Tibial nerve (tissue), 4 donors: ENCODE measurements at regions not wholly inside any gene's neighbourhood (a gene's known extent, or its start where the extent isn't known, plus 50 kb on each side); places are given as distances from the start of the nearest gene placed in this dataset.
A peak's percentile ranks its signal among the peaks of the same experiment; 100 is the strongest.

Source experiments
- DNase-seq, 2 donors: peaks; one replicate each; pipeline ENCODE4 v3.0.0-alpha.2; 2019; ENCODE audit warnings: low spot score in 2 of 2
- H3K27ac ChIP-seq, 4 donors: fragments of 200-600 bp; sonication (generic) in 3 of 4; one replicate each; pipeline ENCODE4 v1.5.1; 2017 to 2019; ENCODE audit warnings: mild to moderate bottlenecking in 1 of 4
- H3K27me3 ChIP-seq, 2 donors: fragments of 200-600 bp; sonication (generic) in 1 of 2; one replicate each; pipeline versions ENCODE4 v1.5.1 to v1.6.0; 2017 to 2019
- H3K36me3 ChIP-seq, 3 donors: fragments of 200-600 bp; sonication (generic); one replicate each; pipeline ENCODE4 v1.5.1; 2018 to 2019
- H3K4me1 ChIP-seq, 4 donors: fragments of 200-600 bp; sonication (generic) in 3 of 4; one replicate each; pipeline ENCODE4 v1.5.1; 2017 to 2019
- H3K4me3 ChIP-seq, 4 donors: fragments of 200-600 bp; sonication (generic) in 3 of 4; one replicate each; pipeline ENCODE4 v1.5.1; 2017 to 2019; ENCODE audit warnings: mild to moderate bottlenecking in 1 of 4, moderate library complexity in 1 of 4
- H3K9me3 ChIP-seq, 4 donors: fragments of 200-600 bp; sonication (generic) in 3 of 4; one replicate each; pipeline ENCODE4 v1.5.1; 2017 to 2019
- EP300 ChIP-seq, 2 donors: sonication (generic); formaldehyde crosslinking; IDR thresholded peaks; one replicate each; pipeline ENCODE4 v1.6.1; 2017; ENCODE audit warnings: antibody characterized with exemption in 2 of 2, mild to moderate bottlenecking in 1 of 2
- POLR2A ChIP-seq, 2 donors: fragments of 450-650 bp; IDR thresholded peaks; one replicate each; pipeline ENCODE4 v1.6.1; 2017; ENCODE audit warnings: antibody characterized with exemption in 2 of 2, mild to moderate bottlenecking in 2 of 2, moderate library complexity in 2 of 2
- WGBS, 2 donors: methylation state at CpG; one replicate each; pipeline ENCODE4 v1.1.5; 2018; 5-methylcytosine and 5-hydroxymethylcytosine counted together
- TF ChIP-seq, protein P1 (sequence below), 5 experiments: fragments of 200-600 bp in 3 of 5; fragments of 450-650 bp in 2 of 5; sonication (generic) in 3 of 5; IDR thresholded peaks; one replicate each; pipeline ENCODE4 v1.5.1; 2016 to 2019; ENCODE audit warnings: antibody characterized with exemption in 5 of 5, mild to moderate bottlenecking in 3 of 5, moderate library complexity in 2 of 5

DNA sequence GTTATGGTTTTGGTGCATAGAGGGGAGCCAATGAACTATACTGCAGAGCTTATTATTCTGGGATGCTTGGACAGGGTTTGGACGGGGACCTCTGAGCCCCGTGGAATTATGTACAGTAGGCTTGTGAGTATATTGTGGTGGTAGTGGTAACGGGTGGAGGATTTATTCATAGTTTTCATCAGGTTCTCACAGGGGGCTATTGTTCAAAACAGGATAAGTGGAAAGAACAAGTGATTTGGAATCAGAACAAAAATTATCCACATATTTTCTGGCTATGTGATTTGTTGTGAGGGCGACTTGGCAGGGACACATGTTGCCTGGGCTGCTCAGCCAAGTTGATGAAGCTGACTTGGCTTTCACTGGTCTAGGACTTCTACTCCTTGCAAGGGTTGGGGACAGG is 64.6 kb upstream of the ELOVL5 start:
- WGBS, 2 donors, result 73 to 75% methylated on average over 4 of the region's 4 CpGs
- no peak for DNase-seq
- TF ChIP-seq, protein P1, sequence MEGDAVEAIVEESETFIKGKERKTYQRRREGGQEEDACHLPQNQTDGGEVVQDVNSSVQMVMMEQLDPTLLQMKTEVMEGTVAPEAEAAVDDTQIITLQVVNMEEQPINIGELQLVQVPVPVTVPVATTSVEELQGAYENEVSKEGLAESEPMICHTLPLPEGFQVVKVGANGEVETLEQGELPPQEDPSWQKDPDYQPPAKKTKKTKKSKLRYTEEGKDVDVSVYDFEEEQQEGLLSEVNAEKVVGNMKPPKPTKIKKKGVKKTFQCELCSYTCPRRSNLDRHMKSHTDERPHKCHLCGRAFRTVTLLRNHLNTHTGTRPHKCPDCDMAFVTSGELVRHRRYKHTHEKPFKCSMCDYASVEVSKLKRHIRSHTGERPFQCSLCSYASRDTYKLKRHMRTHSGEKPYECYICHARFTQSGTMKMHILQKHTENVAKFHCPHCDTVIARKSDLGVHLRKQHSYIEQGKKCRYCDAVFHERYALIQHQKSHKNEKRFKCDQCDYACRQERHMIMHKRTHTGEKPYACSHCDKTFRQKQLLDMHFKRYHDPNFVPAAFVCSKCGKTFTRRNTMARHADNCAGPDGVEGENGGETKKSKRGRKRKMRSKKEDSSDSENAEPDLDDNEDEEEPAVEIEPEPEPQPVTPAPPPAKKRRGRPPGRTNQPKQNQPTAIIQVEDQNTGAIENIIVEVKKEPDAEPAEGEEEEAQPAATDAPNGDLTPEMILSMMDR (IDR thresholded peaks at IDR 0.05), result no peak
- TF ChIP-seq EP300 (IDR thresholded peaks at IDR 0.05), result no peak
- TF ChIP-seq POLR2A (IDR thresholded peaks at IDR 0.05), result no peak
- H3K4me1 ChIP-seq, result no peaks in the 10 kb centered on the region
- no peak overlapping the region for H3K4me3 ChIP-seq
- no peaks in the 10 kb centered on the region for H3K27me3 ChIP-seq
- no peaks in the 10 kb centered on the region for H3K9me3 ChIP-seq
- H3K36me3 ChIP-seq, result no peaks in the 10 kb centered on the region
- H3K27ac ChIP-seq, result no peak overlapping the region

GRCh38 chr6:53412751-53413150 is 64.0 kb upstream of the ELOVL5 start:
- 44 to 45% methylated on average over 1 of the region's 1 CpG for WGBS, 2 donors
- no peak overlapping the region for H3K27ac ChIP-seq
- no peak for TF ChIP-seq EP300 (IDR thresholded peaks at IDR 0.05)
- no peaks in the 10 kb centered on the region for H3K27me3 ChIP-seq
- H3K9me3 ChIP-seq, result no peaks in the 10 kb centered on the region
- no peak overlapping the region for H3K4me3 ChIP-seq
- H3K36me3 ChIP-seq, result no peaks in the 10 kb centered on the region
- no peak for DNase-seq
- no peaks in the 10 kb centered on the region for H3K4me1 ChIP-seq

DNA sequence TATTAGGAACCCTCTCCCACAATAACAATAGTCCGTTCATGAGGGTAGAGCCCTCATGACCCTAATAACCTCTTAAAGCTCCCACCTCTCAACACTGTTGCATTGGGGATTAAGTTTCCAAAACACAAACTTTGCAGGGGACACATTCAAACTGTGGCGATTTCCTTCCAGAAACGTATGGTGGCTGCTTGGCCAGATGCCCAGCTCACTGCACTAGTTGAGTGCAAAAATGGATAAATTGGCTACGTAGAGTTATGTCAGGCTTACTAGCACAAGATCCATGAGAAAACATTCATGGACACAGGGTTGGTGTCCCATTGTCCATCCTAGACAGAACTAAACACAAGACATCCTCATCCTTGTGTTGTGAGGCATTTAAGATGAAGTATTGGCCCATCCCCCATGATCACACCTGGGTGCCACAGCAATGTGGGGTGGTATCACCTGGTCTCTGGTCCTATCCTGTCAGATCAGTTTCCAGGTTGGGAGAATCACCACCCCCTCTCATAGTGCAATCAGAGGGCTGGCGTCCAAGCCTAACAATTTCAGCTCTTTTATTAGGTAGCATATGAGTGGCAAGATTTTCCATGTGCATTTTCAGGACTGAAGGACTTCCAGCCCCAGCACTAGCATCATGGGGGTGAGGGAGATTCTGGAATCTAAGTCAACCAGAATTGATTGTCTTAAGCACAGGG is 63.4 kb upstream of the ELOVL5 start:
- TF ChIP-seq POLR2A (IDR thresholded peaks at IDR 0.05) (no peak), EP300 (IDR thresholded peaks at IDR 0.05) (no peak)
- TF ChIP-seq, protein P1 (IDR thresholded peaks at IDR 0.05), result no peak
- DNase-seq, result no peak
- no peaks in the 10 kb centered on the region for H3K4me1 ChIP-seq
- no peak overlapping the region for H3K27ac ChIP-seq
- H3K4me3 ChIP-seq, result no peak overlapping the region
- 52 to 67% methylated on average over 5 of the region's 5 CpGs for WGBS, 2 donors
- H3K27me3 ChIP-seq, result no peaks in the 10 kb centered on the region
- H3K9me3 ChIP-seq, result no peaks in the 10 kb centered on the region
- H3K36me3 ChIP-seq, result no peaks in the 10 kb centered on the region

DNA sequence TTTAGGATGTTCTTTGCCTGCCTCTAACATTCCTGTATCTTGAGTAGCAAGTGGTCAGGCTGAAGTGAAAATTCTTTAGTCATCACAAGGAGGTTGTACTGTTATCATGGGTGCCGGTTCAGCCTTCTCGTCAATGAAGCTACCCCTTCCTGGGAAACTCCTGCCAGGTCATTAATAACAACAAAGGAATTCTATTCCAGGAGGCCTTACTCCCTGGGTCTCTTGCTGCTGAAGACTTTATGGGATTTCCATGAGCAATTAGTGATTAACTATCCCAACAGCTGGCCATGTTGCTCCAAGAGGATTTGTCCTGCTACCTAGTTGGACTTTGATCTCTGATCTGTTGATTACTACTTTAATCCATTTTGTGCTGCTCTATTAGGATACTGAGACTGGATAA is 62.7 kb upstream of the ELOVL5 start:
- H3K36me3 ChIP-seq, result no peaks in the 10 kb centered on the region
- DNase-seq, result no peak
- 73 to 78% methylated on average over 2 of the region's 2 CpGs for whole genome bisulfite sequencing, 2 donors

DNA sequence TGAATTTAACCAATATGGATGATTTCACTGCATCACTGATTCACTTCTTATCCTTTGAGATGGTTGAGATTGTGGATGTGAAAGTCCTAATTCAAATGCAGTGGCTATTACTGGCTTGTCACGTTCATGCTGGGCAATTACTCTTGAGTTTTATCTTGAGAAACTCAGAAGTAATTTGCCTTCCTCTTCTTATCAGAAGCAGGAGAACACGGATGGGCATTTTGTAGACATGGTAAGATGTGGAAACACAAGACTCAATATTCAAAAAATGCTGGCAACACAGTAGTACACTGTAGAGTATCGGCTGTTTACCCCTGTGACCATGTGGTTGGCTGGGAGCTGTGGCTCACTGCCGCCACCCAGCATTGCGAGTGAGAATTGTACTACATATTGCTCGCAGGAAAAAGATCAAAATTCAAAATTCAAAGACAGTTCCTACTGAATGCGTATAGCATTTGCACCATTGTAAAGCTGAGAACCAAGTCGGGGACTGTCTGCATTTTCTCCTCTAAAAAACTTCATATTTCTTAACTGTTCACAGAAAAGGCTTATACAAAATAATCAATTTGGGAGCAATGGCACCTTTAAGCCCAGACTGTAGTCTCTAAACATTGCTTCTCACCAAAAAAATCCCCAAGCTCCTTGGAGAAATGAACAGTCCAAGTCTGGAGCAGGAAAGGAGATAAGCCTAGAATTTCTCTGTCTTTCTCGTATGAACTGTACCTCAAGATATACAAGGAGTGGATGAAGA is 61.9 kb upstream of the ELOVL5 start:
- peak in 1 of 2 donors; percentile 33 for DNase-seq
- TF ChIP-seq EP300 (IDR thresholded peaks at IDR 0.05), result no peak
- TF ChIP-seq POLR2A (IDR thresholded peaks at IDR 0.05), result no peak
- TF ChIP-seq, protein P1 (IDR thresholded peaks at IDR 0.05), result peak in 3 of 5 experiments; percentile 38 to 59 (median 59)
- Histone ChIP-seq H3K27ac (no peak overlapping the region), H3K27me3 (no peaks in the 10 kb centered on the region), H3K9me3 (no peaks in the 10 kb centered on the region), H3K36me3 (no peaks in the 10 kb centered on the region), H3K4me3 (no peak overlapping the region), H3K4me1 (no peaks in the 10 kb centered on the region)
- 66 to 71% methylated on average over 9 of the region's 9 CpGs for WGBS, 2 donors

More for the DNA sequence above, 62.7 kb upstream of the ELOVL5 start:
- TF ChIP-seq, protein P1 (IDR thresholded peaks at IDR 0.05), result no peak
- TF ChIP-seq EP300 (IDR thresholded peaks at IDR 0.05) (no peak), POLR2A (IDR thresholded peaks at IDR 0.05) (no peak)
- no peaks in the 10 kb centered on the region for H3K4me1 ChIP-seq
- no peak overlapping the region for H3K4me3 ChIP-seq
- H3K27me3 ChIP-seq, result no peaks in the 10 kb centered on the region
- H3K27ac ChIP-seq, result no peak overlapping the region
- no peaks in the 10 kb centered on the region for H3K9me3 ChIP-seq
